Spleen (tissue), 7 donors: ENCODE measurements at regions not wholly inside any gene's neighbourhood (a gene's known extent, or its start where the extent isn't known, plus 50 kb on each side); places are given as distances from the start of the nearest gene placed in this dataset.

Experiments used
- CTCF ChIP-seq, 11 experiments: fragments of 200-600 bp in 7 of 11; fragments of 450-650 bp in 4 of 11; sonication (generic) in 4 of 11; IDR thresholded peaks in 8 of 11; conservative IDR thresholded peaks in 3 of 11; 1 replicate in 7 of 11; 2 replicates in 4 of 11; pipeline versions ENCODE4 v1.4.0 to v1.8.0; 2016 to 2021; ENCODE audit warnings: antibody characterized with exemption in 11 of 11, inconsistent platforms in 4 of 11, mild to moderate bottlenecking in 1 of 11
- POLR2A ChIP-seq, 3 donors: fragments of 450-650 bp; IDR thresholded peaks; one replicate each; pipeline ENCODE4 v1.5.1; 2017; ENCODE audit warnings: antibody characterized with exemption in 3 of 3, mild to moderate bottlenecking in 1 of 3
- POLR2AphosphoS5 ChIP-seq, 3 donors: sonication (generic); formaldehyde crosslinking; IDR thresholded peaks; one replicate each; pipeline ENCODE4 v1.5.1; 2017; ENCODE audit warnings: antibody characterized with exemption in 3 of 3
- donor health status: DM: no; HTN: no; CAD: no; lungs with moderate emphysema.
- donor health status: DM: no; HTN: no; CAD: no.
- donor health status: DM: no; HTN: no; CAD: no.

- no peak for TF ChIP-seq CTCF (IDR thresholded peaks at IDR 0.05 in 8 of 11, conservative IDR thresholded peaks at IDR 0.05 in 3 of 11)
- no peak for TF ChIP-seq POLR2AphosphoS5 (IDR thresholded peaks at IDR 0.05)
- TF ChIP-seq POLR2A (IDR thresholded peaks at IDR 0.05), result no peak
These were observed 134.7 kb downstream of the GADD45G start for GRCh38 chr9:89739511-89739910.
